LNCAP (cell line): ENCODE measurements at regions not wholly inside any gene's neighbourhood (a gene's known extent, or its start where the extent isn't known, plus 50 kb on each side); places are given as distances from the start of the nearest gene placed in this dataset.

Source experiments
- TF ChIP-seq, protein P1 (sequence below): fragments of 450-650 bp; IDR thresholded peaks from 2 replicates; pipeline ENCODE4 v1.5.1; 2017; ENCODE audit warnings: mild to moderate bottlenecking

DNA sequence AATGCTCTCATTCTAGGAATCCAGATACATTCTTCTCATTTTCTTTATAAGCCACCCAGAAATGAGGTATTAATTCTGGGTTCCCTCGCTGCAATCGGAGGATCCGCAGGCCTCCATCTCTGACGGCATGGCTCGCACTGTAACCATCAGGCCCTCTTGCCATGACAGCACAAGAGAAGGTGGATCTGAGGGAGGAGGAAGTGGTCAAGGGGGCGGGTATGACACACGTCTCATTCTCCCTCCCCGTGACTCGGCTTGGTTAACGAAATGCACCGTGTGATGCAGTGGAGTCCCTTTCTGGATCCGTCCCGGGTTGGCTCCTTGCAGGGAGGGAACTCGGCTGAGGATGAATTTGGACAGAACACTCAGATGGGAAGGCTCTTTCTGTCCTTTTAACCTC lies 280.2 kb downstream of the TCERG1L start:
- TF ChIP-seq, protein P1, sequence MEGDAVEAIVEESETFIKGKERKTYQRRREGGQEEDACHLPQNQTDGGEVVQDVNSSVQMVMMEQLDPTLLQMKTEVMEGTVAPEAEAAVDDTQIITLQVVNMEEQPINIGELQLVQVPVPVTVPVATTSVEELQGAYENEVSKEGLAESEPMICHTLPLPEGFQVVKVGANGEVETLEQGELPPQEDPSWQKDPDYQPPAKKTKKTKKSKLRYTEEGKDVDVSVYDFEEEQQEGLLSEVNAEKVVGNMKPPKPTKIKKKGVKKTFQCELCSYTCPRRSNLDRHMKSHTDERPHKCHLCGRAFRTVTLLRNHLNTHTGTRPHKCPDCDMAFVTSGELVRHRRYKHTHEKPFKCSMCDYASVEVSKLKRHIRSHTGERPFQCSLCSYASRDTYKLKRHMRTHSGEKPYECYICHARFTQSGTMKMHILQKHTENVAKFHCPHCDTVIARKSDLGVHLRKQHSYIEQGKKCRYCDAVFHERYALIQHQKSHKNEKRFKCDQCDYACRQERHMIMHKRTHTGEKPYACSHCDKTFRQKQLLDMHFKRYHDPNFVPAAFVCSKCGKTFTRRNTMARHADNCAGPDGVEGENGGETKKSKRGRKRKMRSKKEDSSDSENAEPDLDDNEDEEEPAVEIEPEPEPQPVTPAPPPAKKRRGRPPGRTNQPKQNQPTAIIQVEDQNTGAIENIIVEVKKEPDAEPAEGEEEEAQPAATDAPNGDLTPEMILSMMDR: no peak

- TF ChIP-seq, protein P1: no peak
These were observed 279.0 kb downstream of the TCERG1L start for GRCh38 chr10:131032329-131033165.

- TF ChIP-seq, protein P1: no peak
These were observed 278.1 kb downstream of the TCERG1L start for GRCh38 chr10:131033166-131034085.

DNA sequence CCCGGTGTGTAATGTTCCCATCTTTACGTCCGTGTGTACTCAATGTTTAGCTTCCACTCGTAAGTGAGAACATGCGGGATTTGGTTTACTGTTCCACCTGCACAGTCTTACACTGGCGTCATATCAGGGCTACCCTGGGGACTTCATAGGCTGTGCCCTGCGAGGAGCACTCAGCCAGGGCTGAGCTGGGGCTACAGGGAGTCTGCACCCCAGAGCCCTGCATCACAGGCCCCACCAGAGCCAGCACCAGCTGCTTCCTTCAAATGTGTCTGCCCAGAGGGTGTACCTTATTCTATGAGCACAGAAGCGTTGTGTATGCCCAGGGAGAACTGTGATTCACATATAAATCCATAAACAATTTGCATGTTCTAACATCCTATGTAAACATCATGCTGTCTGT lies 277.1 kb downstream of the TCERG1L start:
- TF ChIP-seq, protein P1: no peak

DNA sequence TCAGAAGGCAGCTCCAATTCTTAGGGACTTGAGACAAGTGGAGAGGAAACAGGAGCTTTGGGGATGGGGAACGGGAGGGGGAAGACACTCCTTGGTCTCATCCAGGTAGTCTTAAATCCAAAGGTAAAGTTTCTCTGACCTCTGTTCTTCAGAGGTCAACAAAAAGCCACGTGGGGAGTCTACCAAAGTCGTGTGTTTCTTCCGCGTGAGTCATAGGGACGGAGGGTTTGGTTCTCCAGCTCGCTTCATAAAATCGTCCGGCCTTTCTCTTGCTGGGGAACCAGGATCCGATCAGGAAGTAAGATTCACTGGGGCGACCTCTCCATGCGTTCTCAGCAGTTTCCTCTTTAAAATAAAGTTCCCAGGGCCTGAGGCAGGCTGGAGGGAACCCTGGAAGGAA lies 275.7 kb downstream of the TCERG1L start:
- TF ChIP-seq, protein P1: no peak

GRCh38 chr10:131038056-131038455 lies 273.5 kb downstream of the TCERG1L start:
- TF ChIP-seq, protein P1: no peak

DNA sequence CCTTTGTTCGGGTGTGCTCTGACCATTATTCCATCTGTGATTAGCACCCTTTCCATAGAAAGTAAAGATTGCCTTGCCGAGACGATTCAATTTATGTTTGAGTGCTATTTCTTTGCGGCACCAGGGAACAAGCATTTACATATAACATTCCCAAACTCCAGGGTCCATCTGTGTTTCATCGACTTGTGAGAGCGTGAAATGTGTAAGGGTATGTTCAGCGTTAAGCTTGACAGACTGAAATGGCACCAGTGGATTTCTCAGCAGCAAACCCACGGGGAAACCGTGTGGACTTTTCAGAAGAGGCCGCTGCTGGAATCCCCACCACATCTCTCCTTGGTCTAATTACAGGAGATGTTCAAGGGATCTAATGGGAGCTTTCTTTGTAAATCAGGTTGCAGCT lies 270.5 kb downstream of the TCERG1L start:
- TF ChIP-seq, protein P1: no peak
